Hepatocyte (in vitro differentiated cells): ENCODE measurements at regions not wholly inside any gene's neighbourhood (a gene's known extent, or its start where the extent isn't known, plus 50 kb on each side); places are given as distances from the start of the nearest gene placed in this dataset.

Experiments used
- EZH2 ChIP-seq: fragments of 200-600 bp; sonication (generic); IDR thresholded peaks from 2 replicates; pipeline ENCODE4 v1.6.1; 2016; ENCODE audit warnings: antibody characterized with exemption, mild to moderate bottlenecking, borderline replicate concordance
- TF ChIP-seq, protein P1 (sequence below): fragments of 200-600 bp; sonication (generic); IDR thresholded peaks from 2 replicates; pipeline ENCODE4 v1.5.1; 2016; ENCODE audit warnings: antibody characterized with exemption, mild to moderate bottlenecking; ENCODE audit not compliant: poor library complexity

DNA sequence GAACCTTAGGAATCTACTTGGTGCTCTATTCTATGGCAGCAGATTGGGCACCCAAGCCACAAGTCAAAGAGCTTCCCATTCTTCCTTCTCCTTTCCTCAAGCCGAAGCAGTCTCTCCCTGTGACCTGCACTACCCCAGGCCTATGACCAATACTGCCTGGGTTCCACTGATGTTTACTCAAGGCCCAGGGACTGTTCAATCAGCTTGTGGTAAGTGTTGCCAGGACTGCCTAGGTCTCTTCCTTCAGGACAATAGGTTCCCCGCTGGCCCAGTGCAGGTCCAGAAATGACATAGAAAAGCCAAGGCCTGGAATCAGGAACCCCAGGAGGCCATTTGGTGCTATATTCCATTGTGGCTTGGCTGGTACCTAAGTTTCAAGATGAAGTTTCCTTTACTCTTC lies 397.9 kb downstream of the ZIC4 start:
- TF ChIP-seq, protein P1, sequence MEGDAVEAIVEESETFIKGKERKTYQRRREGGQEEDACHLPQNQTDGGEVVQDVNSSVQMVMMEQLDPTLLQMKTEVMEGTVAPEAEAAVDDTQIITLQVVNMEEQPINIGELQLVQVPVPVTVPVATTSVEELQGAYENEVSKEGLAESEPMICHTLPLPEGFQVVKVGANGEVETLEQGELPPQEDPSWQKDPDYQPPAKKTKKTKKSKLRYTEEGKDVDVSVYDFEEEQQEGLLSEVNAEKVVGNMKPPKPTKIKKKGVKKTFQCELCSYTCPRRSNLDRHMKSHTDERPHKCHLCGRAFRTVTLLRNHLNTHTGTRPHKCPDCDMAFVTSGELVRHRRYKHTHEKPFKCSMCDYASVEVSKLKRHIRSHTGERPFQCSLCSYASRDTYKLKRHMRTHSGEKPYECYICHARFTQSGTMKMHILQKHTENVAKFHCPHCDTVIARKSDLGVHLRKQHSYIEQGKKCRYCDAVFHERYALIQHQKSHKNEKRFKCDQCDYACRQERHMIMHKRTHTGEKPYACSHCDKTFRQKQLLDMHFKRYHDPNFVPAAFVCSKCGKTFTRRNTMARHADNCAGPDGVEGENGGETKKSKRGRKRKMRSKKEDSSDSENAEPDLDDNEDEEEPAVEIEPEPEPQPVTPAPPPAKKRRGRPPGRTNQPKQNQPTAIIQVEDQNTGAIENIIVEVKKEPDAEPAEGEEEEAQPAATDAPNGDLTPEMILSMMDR, result no peak
- TF ChIP-seq EZH2, result no peak
